T-helper 2 cell treated with Interferon-gamma antibody and Interleukin-4, amounts not matched to agents 100 ng/mL and 5 ng/mL, for 36 hours (primary cell): ENCODE measurements at regions not wholly inside any gene's neighbourhood (a gene's known extent, or its start where the extent isn't known, plus 50 kb on each side); places are given as distances from the start of the nearest gene placed in this dataset.

ENCODE experiments used
- intact Hi-C: fragments of 100-400 bp; cut with micrococcal nuclease; formaldehyde crosslinking; loops from one replicate; pipeline ENCODE4 v1.15.1; 2023

GRCh38 chr5:171676286-171676944 is 109.2 kb upstream of the SMIM23 start:
- intact Hi-C loops, result no loop called here

DNA sequence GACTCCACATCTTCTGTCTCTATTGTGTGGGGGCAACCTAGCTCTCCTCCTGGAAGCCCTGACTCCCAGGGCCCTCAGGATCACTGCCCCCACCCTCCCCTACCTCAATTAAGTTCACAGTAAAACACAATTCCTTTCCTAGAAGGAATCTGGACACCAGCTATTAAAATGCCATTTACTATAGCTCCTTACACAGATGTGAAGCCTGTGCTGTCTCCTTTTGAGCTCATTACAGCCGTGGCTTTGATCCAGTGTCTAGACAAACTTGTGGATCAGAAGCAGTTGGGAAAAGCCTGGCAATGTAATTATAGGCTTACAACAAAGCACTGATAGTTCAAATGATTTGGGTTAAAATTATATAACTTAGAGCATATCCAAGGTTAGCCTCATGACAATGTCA is 107.0 kb upstream of the SMIM23 start:
- intact Hi-C loops, result no loop called here

- intact Hi-C loops, result no loop called here
Observed at GRCh38 chr5:171680485-171680884, 105.1 kb upstream of the SMIM23 start.

GRCh38 chr5:171681061-171681460 is 104.6 kb upstream of the SMIM23 start:
- intact Hi-C loops, result no loop called here

- intact Hi-C loops, result no loop called here
Observed at GRCh38 chr5:171681677-171682076, 103.9 kb upstream of the SMIM23 start.

GRCh38 chr5:171682801-171683200 is 102.8 kb upstream of the SMIM23 start:
- intact Hi-C loops, result no loop called here

DNA sequence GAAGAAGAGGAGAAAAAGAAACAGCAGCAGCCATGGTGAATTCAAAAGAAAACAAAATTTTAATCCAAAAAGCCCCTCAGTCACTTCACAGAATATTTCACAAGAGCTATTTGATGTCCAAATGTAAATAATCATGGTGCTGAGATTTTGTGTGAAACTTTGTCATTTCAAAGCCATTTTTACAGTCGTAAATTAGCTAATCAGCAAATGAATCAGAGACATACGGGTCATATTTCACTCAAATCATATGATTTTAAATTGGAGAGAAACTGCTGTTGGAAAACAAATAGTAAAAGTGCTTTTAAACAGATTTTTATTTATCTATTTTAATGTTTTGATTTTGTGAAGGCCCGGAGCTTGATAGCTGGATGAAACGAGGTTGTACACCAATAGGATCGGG is 101.4 kb upstream of the SMIM23 start:
- intact Hi-C loops, result no loop called here

DNA sequence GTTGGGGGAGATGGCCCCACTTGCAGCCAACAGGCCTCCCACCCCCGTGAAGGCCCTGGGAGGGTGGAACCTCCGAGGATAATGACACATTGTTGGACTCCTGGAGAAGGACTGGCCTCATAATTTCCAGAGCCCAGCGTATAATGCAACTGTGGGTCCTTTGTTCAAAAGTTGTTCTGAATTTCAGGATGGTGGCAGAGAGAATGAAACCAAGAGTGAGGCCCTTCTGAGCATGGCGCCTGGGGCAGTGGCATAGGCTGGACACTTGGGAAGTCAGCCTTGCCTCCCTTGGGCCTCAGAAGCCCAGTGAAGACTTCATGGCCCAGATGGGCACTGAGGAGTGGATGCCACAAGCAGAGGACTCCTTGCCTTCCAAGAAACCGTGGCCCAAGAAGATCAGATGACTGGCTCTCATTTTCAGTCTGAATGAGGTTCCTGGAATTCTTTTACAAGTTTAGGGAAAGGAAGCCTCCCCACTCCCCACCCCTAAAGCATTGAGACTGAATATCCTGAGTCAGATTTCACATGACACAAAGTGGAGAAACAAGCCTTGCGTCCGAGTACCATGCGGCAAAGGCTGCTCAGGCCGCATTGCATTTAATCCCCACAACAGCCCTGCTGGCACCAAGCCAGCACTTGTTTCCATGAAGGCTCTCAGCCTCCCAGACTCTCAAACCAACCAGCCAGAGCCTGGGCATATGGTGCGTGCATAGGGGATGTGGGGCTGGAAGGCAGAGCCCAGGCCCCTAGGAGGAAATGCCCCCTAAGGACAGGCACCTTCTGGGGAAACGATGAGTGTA is 96.7 kb upstream of the SMIM23 start:
- intact Hi-C loops, result no loop called here

GRCh38 chr5:171689853-171690417 is 95.7 kb upstream of the SMIM23 start:
- intact Hi-C loops, result no loop called here

- intact Hi-C loops, result no loop called here
Observed at GRCh38 chr5:171692107-171692506, 93.5 kb upstream of the SMIM23 start.

- intact Hi-C loops, result no loop called here
Observed at GRCh38 chr5:171692936-171693335, 92.7 kb upstream of the SMIM23 start.

DNA sequence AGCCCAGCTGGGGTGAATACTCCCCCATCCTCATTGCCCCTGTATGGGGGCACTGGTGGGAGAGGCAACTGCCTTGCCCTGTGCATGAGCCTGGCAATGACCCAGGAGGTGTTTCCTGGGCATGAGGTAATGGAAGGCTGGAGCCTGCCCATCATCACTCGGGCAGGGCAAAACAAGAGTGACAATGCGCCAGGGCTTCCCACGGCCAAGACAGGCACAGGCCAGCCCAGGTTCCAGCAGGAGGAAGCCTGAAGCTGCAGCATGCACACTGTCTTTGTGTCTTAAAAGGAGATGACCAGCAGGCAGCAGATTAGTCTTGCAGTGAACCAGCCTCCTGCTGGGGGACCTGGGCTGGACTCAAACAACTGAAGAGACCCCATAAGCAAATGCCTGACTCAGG is 92.2 kb upstream of the SMIM23 start:
- intact Hi-C loops, result no loop called here

GRCh38 chr5:171695804-171696203 is 89.8 kb upstream of the SMIM23 start:
- intact Hi-C loops, result no loop called here

DNA sequence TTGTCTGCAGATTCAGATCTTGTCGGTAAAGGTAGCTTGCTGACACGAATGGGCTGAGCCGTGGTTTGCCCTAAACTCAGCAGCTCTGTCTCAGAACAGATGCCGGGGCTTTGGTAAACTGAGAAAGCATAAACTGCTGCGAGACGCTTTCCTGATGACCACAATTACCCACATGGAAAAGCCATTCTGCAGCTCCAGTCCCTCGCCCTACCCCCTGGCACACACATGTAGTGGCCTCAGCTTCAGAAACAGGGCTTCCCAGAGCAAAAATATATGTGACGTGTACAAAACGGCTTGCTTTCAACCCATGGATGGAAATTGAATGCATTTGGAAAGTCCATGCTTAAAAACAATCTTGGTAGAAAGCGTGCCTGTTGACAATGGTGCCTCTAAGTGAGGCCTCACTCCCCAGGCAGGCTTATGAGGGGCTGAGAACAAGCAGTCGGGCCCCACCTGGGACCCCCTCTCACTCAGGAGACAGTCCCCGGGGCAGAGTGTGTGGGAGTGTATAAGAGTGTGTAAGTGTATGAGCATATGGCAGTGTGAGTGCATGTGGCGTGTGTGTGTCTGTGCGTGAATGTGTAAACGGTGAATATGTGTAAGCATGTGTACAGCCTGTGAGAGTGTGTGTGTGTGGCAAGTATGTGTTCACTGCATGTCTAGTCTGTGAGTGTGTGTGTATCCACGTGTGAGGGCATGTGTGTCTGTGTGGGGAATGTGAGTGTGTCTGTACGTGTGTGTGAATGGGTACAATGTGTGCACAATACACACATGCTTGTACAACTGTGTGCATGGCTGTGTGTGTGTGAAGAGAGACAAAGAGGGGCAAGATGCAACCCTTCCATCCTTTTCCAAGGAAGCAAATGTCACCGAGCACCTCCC is 88.2 kb upstream of the SMIM23 start:
- intact Hi-C loops, result no loop called here

GRCh38 chr5:171700318-171700912 is 85.2 kb upstream of the SMIM23 start:
- intact Hi-C loops, result no loop called here

- intact Hi-C loops, result no loop called here
Observed at GRCh38 chr5:171701100-171701541, 84.5 kb upstream of the SMIM23 start.

DNA sequence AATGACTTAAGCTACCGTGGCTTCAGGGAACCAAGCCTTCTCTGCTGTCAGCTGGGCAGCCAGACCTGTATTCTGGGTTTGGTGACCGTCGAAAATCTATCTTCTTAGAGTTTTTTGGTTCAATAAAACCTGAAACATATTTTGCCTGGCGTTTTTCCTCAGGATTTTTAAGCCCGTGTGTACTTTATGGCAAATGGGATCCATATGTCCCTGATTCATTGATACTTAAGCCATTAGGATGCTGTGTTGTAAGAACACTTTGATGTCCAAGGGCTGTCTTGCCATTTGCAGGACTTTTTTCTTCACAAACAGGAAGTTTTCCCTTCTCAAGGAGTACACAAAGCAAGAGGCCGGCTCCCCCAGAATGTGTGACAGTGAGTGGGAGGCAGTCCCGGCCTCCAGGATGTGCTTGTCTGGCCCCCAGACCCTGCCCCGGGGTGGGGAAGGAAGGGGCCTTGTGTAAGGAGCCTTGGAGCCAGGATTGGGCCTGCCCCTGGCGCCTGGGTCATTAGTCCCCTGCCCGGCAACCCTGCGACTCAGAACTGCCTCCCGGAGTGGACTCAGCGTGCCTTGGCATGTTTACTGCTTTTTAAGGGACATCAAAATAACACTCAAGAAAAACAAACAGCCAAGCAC is 83.4 kb upstream of the SMIM23 start:
- intact Hi-C loops, result no loop called here

- intact Hi-C loops, result no loop called here
Observed at GRCh38 chr5:171703146-171703545, 82.5 kb upstream of the SMIM23 start.

DNA sequence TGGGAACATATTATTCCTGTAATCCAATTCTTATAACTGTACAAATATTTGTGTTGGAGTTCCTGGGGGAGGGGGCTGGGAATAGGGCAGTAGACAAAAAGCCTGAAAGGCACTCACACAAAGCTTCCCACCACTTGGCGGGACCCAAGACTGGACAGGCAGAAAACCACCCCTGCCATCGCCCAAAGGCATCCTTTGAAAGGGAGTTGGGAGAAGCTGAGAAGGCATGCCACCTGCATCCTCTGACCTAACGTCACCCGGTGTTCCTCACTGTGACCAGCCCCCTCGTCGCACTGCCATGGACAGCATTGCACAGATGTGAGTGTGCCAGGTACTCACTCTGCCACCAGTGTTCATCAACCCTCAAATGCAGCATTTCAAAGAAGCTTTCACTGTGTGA is 80.6 kb upstream of the SMIM23 start:
- intact Hi-C loops, result no loop called here

- intact Hi-C loops, result no loop called here
Observed at GRCh38 chr5:171705830-171706468, 79.7 kb upstream of the SMIM23 start.
